AG10803 (cell line): ENCODE measurements at regions not wholly inside any gene's neighbourhood (a gene's known extent, or its start where the extent isn't known, plus 50 kb on each side); places are given as distances from the start of the nearest gene placed in this dataset.

Experiments used
- DNase-seq: peaks from one replicate; pipeline ENCODE4 v3.0.0; 2010; ENCODE audit warnings: low read depth
- H3K4me3 ChIP-seq: 2 replicates; pipeline ENCODE4 v1.5.1; 2011; ENCODE audit warnings: mild to moderate bottlenecking, low read length, control low read depth
- CTCF ChIP-seq: conservative IDR thresholded peaks from 2 replicates; pipeline ENCODE4 v1.5.1; 2011; ENCODE audit warnings: mild to moderate bottlenecking, low read length, control low read depth, inconsistent platforms

- no peak for DNase-seq
- H3K4me3 ChIP-seq, result no peak overlapping the region
- TF ChIP-seq CTCF, result no peak
Observed at GRCh38 chr10:78869508-78870454, 199.0 kb upstream of the ZMIZ1 start.

- no peak for DNase-seq
- no peak for TF ChIP-seq CTCF
- no peak overlapping the region for H3K4me3 ChIP-seq
Observed at GRCh38 chr10:78870458-78870857, 198.3 kb upstream of the ZMIZ1 start.

- DNase-seq, result no peak
- no peak overlapping the region for H3K4me3 ChIP-seq
- no peak for TF ChIP-seq CTCF
Observed at GRCh38 chr10:78871796-78872195, 197.0 kb upstream of the ZMIZ1 start.

GRCh38 chr10:78873413-78873812, 195.4 kb upstream of the ZMIZ1 start:
- H3K4me3 ChIP-seq, result no peak overlapping the region
- DNase-seq, result no peak
- TF ChIP-seq CTCF, result no peak

GRCh38 chr10:78875331-78875877, 193.4 kb upstream of the ZMIZ1 start:
- TF ChIP-seq CTCF, result no peak
- DNase-seq, result no peak
- no peak overlapping the region for H3K4me3 ChIP-seq

GRCh38 chr10:78875932-78876331, 192.8 kb upstream of the ZMIZ1 start:
- DNase-seq, result no peak
- H3K4me3 ChIP-seq, result no peak overlapping the region
- no peak for TF ChIP-seq CTCF

- TF ChIP-seq CTCF, result no peak
- no peak for DNase-seq
- no peak overlapping the region for H3K4me3 ChIP-seq
Observed at GRCh38 chr10:78876449-78876848, 192.3 kb upstream of the ZMIZ1 start.
